GM12865 (cell line): ENCODE measurements at regions not wholly inside any gene's neighbourhood (a gene's known extent, or its start where the extent isn't known, plus 50 kb on each side); places are given as distances from the start of the nearest gene placed in this dataset.
"Not testable (repeated sequence)": the region's sequence is repeated elsewhere in the genome, so short reads cannot be mapped to it uniquely, and the experiment has no call there.

Source experiments
- DNase-seq: peaks from one replicate; pipeline ENCODE4 v3.0.0; 2010; ENCODE audit warnings: low read depth
- H3K4me3 ChIP-seq: 2 replicates; pipeline ENCODE4 v1.5.1; 2011; ENCODE audit warnings: mild to moderate bottlenecking, low read depth, low read length, control low read depth
- CTCF ChIP-seq: IDR thresholded peaks from 2 replicates; pipeline ENCODE4 v1.5.1; 2011; ENCODE audit warnings: low read length, control low read depth, low read depth, inconsistent platforms; ENCODE audit not compliant: insufficient read depth; ENCODE audit errors: missing control alignments

- no peak for DNase-seq
- H3K4me3 ChIP-seq, result no peak overlapping the region
- no peak for TF ChIP-seq CTCF
These were observed 235.1 kb upstream of the RREB1 start for GRCh38 chr6:6872459-6873344.

GRCh38 chr6:6873778-6874177, 234.0 kb upstream of the RREB1 start:
- no peak for TF ChIP-seq CTCF
- no peak overlapping the region for H3K4me3 ChIP-seq
- no peak for DNase-seq

- H3K4me3 ChIP-seq, result no peak overlapping the region
- TF ChIP-seq CTCF, result no peak
- DNase-seq, result no peak
These were observed 231.8 kb upstream of the RREB1 start for GRCh38 chr6:6875818-6876470.

- not testable (repeated sequence) for H3K4me3 ChIP-seq, DNase-seq
These were observed 230.0 kb upstream of the RREB1 start for GRCh38 chr6:6877792-6878191.

- H3K4me3 ChIP-seq, result no peak overlapping the region
- DNase-seq, result no peak
- TF ChIP-seq CTCF, result no peak
These were observed 228.7 kb upstream of the RREB1 start for GRCh38 chr6:6878887-6879585.

GRCh38 chr6:6879586-6879974, 228.2 kb upstream of the RREB1 start:
- not testable (repeated sequence) for H3K4me3 ChIP-seq, DNase-seq

- no peak overlapping the region for H3K4me3 ChIP-seq
- TF ChIP-seq CTCF, result no peak
- DNase-seq, result no peak
These were observed 226.9 kb upstream of the RREB1 start for GRCh38 chr6:6880745-6881437.
